Stimulated activated CD4-positive, alpha-beta T cell treated with anti-CD3 and anti-CD28 coated beads, Interleukin-15, amount 100 ng/mL, for 48 hours (primary cell): ENCODE measurements at regions not wholly inside any gene's neighbourhood (a gene's known extent, or its start where the extent isn't known, plus 50 kb on each side); places are given as distances from the start of the nearest gene placed in this dataset.
"Not testable (repeated sequence)": the region's sequence is repeated elsewhere in the genome, so short reads cannot be mapped to it uniquely, and the experiment has no call there.

ENCODE experiments used
- DNase-seq, 2 donors: peaks; one replicate each; pipeline ENCODE4 v3.0.0-alpha.2; 2020; ENCODE audit warnings: low read depth in 2 of 2

DNA sequence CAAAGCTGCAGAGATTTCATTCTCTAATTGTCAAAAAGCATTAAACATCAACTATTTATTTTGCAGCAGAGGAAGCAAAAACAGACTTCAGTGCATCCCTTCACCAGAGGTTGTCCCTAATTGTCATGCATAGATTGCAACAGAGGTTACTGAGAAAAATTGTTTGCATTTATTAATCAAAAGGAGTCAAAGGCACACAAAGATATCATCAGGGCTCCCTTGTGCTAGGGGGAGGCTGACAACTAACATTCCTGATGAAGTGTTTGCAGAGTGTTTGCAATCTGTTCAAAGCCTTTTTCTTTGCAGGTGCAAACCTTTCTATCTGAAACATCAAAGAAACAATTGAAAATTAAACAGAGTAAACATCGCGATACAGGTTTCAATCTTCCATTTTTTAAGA, 227.5 kb downstream of the TEX36 start:
- no peak for DNase-seq

DNA sequence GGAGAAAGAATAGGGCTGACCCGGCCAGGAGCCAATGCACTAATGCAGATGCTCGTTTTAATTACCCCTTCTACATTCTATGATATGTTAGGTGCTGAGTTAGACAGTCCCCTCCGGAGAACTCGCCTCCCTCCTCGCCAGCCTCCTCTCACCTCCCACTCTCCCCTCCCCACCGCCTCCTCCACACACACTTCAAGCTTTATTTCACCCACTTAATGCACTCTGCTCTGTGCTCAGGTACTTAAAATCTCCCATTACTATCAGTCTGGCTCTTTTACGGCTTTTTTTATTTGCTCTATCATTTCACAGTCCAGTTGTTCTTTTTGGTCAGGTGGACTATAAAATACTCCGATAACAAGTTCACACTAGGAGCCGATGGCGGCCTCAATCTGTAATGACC, 231.6 kb downstream of the TEX36 start:
- no peak for DNase-seq

DNA sequence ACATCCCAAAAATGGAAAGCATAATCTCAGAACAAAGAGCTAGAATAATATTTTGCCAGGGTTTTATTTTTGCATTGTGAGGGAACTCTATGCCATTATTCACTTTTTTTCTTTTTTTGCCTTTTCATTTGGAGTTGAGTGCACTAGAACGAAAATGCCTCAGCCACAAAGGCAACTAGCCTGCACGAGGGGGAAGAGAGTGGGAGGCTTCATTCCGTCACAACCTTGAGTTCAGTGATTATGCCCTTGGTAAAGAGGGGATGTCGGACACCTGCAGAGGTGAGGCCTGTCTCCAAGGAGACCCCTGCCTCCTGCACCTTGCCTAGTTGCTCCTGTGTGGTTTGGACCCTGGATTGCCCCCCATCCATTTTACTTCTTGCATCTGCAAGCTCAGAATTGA, 232.7 kb downstream of the TEX36 start:
- DNase-seq, result no peak

DNA sequence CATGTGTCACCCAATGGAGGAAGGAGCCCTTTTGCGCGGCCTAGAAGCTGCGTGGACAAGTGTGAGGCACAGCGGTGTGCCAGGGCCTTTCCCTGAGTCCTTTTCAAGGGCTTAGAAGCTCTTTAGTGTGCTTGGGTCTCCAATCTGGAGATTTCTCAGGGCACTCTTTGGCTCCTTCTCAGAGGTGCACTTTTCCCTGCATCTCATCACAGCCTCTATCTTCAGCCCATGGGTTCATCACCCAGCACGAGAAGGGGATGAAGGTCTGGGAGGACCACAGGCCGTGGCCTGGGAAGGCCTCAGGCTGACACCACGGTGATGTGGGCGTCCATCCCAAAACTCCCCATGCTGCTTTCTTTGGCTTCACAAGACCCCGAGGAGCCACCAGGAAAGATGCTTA, 233.4 kb downstream of the TEX36 start:
- no peak for DNase-seq

DNA sequence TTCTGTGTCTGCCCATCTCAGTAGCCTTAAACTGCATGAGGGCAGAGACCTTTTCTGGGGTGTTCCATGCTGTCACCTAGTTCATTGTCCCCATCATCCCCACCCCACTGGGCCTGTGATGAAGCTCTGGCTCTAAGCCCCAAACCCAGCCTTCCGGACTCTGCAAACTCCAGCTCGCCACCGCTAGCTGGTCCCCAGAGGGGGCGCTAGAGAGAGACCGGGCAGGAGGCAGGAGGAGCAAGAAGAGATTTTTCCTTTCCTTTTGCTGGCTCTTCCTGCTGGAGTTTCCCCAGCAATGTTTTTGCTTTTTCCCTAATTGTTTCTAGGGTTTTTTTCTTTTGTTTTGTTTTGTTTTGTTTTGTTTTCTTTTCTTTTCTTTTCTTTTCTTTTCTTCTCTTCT, 234.4 kb downstream of the TEX36 start:
- DNase-seq, result no peak

DNA sequence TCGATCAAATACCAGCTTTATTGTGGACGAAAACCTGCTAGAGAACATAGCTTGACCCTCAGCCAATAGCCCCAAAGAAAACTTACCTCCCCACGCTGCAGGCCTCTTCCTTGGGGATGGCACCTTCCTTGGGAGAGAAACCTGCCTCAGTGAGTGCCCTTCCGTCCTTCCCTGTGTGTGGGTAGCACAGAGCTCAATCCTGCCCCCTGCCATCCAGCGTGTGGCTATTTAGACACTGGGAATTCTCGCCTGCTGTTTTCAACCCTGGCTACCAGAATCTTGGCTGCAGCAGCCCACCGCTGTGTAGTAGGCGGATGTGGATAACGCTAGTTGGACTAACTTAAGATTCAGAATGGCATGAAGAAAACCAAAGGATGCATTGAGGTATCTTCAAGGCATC, 238.2 kb downstream of the TEX36 start:
- no peak for DNase-seq

DNA sequence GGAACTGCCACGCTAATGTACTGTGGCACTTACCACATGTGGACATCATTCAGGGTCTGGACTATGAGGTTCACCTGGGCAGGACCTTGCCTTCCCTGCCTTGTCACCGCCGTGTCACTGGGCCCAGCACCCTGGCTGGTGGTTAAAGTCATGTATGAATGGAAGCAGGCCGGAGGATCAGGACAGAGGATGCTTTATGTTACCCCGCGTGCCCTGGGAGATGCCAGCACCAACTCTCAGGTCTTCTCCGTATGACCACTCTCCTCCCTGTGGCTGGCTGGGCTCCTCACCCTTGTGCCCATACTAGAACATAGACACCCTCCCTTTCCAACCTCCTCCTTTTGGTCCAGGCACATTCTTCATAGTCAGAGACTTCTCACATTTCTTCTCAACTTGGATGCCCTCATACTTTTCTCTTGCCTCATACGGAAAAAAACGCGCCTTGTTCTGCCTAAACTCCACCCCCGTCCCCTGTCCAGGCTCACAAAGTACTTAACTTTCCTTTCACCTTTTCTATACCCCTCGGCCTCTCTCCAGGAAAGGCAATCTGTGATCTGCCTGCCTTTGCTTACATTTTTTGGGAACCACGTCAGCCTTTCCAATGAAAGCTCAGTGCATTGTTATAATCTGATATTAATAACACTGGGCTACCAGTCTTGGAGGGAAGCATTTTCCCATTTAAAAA, 240.0 kb downstream of the TEX36 start:
- no peak for DNase-seq

DNA sequence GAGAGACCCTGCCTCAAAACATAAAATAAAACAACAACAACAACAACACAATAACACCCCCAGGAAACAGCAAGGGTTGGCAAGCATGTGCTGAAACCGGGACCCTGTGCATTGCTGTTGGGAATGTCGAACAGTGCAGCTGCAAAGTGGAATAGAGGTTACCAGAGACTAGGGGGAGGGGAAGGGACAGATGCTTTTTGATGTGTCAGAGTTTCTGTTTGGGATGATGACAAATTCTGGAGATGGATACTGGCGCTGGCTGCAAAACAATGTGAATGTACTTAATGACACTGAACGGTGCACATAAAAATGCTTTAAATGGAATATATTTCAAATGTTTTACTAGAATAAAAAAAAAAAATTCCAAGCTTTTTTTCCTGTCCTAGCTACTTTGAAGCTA, 241.8 kb downstream of the TEX36 start:
- DNase-seq, result no peak

DNA sequence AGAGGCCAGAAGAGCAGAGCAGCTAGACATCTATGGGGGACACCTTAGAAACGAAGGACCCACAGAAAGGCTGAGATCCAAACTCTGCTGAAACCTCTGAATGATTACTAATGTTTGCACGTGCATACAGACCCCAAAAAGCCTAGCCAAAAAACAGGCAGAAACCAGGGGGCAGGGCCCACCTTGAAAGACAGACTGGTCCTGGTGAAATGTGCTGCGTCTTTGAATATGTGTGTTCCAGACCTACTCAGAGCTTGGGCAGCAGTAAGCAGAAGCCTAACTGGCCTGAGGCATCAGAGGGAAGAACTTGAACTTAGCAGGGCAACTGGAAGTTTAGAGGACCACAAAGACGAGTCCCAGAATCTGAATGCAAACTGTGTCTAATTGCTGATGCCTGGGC, 251.8 kb downstream of the TEX36 start:
- no peak for DNase-seq

DNA sequence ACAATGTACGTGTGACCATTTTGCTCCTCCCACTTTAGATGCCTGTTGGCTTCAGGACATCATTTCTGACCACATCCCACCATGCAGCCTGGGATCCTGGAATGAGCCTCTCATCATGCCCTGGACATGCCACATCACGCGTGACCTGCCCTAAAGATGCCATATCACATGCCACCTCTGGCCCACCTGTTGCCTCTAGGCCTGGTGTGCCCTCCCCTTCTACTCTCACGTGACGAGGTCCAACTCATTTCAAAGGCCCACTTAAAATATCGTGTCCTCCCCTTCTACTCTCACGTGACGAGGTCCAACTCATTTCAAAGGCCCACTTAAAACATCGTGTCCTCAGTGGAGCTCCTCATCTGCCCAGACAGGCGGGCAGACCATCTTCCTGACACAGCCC, 254.9 kb downstream of the TEX36 start:
- no peak for DNase-seq

DNA sequence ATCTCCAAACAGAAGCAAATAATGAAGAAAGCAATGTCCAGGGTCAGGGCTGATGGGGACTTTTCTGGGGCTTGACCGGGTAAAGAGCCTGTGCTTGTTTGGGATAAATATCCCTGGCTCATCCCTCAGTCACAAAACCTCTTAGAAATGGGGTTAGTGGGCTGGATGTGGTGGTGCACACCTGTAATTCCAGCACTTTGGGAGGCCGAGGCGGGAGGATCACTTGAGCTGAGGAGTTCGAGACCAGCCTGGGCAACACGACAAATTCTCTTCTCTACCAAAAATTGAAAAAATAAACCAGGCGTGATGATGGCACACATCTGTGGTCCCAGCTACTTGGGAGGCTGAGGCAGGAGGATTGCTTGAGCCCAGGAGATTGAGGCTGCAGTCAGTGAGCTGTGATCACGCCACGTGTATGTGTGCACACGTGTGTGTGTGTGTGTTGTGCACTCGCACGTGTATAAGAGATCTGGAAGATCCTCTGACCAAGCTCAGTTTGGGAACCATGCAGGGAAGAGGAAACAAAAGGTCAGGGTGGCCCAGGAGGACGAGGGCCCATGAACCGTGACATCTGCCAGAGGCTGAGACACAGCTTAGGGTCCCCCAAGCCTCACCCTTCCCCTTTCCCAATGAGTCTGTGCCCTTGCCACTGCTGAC, 258.6 kb downstream of the TEX36 start:
- no peak for DNase-seq

DNA sequence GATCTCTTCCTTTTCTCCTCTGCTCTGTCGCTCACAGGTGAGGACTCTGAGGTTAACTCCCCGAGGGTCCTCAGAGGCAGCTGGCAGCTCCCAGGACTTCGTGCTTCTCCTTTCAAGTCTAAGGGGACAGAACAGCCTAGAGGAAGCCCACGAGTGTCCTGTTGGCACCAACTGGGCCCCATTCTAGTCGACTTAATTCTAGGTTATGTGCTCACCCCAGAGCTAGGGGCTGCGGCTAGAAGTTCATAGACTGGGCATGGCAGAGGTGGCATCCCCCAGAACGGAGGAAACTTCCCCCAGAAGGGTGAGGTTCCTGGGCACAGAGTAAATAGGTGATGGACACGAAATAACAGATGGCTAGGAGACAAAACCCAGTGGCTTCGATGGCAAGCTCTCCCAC, 259.4 kb downstream of the TEX36 start:
- no peak for DNase-seq

DNA sequence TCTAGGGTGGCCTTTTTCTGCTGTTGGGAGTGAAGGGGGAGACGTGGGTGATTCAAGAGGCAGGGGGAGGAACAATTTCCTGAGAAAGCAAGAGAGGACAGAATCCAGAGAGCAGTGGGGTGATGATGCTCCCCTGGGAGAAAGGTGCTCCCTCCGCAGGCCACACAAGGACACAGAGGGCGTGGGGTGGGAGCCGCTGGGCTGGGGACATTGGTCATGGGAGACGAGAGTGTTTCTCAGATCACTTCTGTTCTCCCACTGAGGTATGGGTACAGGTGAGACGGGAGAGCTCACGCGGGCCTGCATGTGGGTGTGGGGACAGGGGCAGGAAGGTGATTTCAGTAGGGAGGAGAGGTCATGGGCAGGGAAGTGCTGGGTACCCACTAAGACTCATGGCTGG, 259.5 kb upstream of the CTBP2 start:
- no peak for DNase-seq

DNA sequence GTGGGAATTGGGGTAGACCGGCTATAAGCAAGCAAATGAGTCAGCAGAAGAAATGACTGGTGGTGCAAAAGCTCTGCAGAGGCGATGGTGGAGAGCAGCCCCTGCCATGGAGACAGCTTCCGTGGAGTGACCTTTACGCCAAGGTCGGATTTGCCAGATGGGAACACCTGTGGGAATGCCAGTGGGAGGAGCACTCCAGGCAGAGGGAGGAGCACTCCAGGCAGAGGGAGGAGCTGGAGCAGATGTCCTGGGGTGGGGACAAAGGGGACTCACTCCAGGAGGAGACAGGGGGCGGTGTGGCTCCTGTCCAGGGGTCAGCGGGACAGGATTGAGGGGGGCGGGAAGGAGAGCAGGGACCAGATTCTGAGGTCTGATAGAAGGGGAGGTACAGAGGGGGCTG, 258.8 kb upstream of the CTBP2 start:
- no peak for DNase-seq

DNA sequence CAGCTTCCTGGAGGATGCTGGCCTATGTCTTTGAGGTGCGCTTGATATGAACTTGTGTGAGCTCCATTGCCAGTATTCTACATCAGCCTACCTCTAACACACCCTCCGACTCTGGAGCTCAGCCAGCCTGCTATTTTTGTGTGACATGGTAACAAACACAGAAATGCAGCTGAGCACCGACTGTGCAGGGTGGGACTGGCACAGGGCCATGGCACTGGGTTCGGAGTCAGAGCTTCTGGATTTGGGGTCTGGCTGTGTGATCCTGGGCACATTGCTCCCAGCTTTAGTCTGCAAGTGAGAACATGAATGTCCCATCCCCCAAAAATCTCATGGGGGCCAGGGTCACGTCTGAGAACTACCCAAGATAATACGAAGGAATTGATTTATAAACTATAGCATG, 257.2 kb upstream of the CTBP2 start:
- DNase-seq, result no peak

DNA sequence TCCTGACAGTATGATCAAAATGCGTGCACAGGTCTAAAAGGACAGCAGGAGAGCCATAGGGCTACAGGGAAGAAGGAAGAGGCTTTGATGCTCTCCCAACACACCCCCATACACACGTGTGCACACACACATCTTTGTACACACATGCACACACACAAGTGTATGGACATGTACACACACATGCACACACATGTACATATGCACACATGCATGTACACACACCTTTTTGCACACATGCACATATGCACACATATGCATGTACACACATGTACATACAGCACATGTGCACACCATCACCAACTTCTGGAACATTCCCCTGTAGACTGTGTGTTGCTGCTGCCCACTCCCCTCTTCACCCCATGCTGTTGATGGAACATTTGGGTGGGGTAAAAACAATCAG, 255.6 kb upstream of the CTBP2 start:
- DNase-seq, result no peak

DNA sequence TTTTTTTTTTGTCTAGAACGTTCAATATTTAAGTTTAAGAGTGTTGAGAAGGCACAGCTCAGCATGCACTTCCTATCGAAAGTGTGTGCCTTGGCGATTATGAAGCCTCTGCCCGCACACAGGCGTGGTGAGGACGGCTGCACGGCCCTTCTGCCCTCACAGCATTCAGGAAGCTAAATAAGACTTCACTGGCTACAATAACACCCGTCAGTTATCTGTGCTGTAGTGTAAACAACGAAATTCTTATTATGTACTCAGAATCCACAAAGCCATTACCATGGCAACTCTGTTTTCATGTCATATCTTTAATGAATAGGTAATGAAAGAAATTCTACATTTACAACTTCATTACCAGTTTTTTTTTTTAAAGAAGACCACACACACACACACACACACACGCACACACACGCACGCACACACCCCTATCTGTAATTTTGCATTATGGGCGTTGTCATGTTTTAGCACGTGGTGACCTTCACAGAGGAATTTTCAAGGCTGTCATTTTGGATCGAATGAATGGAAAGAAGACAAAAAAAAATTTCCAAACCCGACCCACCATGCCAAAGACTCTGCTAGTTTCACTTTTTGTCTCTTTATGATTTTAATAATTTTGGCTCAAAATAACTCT, 254.8 kb upstream of the CTBP2 start:
- DNase-seq, result no peak

DNA sequence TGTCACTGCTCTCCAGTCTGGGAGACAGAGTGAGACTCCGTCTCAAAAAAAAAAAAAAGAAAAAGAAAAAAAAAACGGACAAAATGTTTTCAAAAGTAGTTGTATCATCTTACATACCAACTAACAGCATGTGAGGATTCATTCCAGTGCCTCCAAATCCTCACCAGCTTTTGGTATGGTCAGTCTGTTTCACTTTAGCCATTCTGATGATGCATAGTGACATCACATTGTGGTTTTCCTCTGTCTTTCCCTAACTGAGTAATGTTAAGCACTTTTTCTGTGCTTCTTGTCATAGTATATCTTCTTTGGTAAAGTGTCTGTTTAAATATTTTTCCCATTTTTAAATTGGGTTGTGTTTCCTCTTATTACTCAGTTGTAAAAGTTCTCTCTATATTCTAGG, 251.4 kb upstream of the CTBP2 start:
- no peak for DNase-seq

DNA sequence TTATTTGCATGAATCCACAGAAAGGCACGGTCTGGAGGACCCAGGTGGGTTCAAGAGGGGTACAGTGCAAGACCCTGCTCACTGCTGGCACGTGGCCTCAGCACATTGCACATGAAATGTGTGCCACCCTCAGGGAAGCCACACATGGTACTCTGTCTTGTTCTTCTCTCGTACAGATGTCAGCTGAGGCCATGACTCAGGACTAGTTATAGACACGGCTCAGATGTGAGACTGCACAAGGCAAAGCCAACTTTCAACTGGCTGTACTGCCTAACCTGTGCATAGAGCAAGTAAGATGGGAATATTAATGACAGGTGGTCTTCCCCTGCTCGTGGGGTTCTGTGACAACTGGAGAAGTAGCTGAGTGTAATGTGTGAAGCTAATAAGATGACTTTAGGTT, 249.4 kb upstream of the CTBP2 start:
- DNase-seq, result no peak

DNA sequence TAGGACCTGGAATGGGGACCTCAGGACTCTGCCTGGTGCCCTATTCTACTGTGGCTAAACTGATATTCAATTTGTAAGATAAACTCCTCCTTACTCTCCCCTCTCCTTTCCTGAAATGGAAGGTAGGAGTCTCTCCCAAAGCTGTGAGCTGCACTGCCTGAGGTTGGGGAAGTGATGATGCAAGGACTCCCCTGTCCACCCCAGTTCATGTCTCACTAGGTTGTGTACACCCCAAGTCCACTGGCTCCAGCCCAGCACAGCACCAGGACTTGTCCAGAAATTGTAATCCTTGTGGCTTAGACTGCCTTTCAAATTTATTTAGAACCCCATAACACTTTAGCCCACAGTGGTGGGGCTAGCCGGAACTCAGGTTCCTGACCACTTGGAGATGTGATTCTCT, 247.2 kb upstream of the CTBP2 start:
- DNase-seq, result no peak

DNA sequence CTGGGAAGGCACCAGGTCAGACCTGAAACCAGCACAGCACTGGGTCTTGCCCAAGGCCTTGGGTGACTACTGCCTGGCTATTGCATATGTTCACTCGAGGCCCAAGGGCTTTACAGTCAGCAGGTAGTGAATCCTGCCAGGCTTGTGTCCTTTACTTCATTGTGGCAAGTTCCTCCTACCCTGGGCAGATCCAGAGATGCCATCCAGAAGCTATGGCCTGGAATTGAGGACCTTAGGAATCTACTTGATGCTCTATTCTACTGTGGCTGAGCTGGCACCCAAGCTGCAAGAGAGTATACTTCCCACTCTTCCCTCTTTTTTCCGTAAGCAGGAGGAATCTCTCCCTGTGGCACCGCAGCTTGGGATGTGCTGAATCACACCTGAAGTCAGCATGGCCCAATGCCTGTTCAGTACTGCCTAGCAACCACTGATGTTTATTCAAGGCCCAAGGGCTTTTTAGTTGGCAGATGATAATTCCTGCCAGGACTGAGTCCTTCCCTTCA, 246.7 kb upstream of the CTBP2 start:
- no peak for DNase-seq

DNA sequence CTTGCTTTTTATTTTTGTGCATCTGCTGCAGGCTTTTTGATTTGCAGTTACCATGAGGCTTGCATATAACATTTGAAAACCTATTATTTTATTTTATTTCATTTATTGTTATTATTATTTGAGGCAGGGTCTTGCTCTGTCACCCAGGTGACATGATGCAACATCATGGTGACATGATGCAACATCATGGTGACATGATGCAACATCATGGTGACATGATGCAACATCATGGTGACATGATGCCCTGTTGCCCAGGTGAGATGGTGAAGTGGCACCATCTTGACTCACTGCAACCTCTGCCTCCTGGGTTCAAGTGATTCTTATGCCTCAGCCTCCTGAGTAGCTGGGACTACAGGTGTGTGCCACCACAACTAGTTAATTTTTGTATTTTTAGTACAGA, 244.5 kb upstream of the CTBP2 start:
- DNase-seq, result not testable (repeated sequence)

DNA sequence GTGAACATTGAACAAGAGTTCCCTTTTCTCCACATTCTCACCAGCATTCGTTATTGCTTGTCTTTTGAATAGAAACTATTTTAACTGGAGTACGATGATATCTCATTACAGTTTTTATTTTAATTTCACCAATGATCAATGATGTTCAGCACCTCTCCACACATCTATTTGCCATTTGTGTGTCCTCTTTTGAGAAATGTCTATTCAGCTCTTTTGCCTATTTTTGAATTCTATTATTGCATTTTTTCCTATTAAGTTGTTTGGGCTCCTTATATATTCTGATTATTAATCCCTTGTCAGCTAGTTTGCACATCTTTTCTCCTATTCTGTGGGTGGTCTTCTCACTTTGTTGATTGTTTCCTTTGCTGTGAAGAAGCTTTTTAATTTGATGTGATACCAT, 241.1 kb upstream of the CTBP2 start:
- DNase-seq, result no peak
